GM21825 (cell line): ENCODE measurements at regions not wholly inside any gene's neighbourhood (a gene's known extent, or its start where the extent isn't known, plus 50 kb on each side); places are given as distances from the start of the nearest gene placed in this dataset.

Experiments
- ATAC-seq: cut with Tn5 transposase; IDR thresholded peaks from one replicate; pipeline ENCODE4 v1.9.1; 2021; ENCODE audit warnings: mild to moderate bottlenecking, moderate library complexity; ENCODE audit not compliant: unreplicated experiment

DNA sequence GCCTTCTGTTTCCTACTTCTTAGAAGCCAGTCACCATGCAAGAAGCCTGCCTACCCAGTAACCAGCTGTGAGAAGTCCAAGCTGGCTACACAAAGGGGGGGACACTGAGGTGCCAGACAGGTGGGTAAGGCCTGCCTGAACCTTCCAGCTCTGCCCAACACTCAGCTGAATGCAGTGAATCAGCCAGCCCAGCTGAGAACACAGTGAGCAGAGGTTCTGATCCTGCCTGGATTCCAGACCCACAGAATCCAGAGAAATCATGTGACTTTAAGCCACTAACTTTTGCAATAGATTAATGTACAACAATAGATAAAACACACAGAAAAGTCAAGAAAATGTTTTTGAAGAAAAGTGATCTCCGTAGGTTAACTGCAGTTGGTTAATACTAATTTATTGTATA lies 151.7 kb downstream of the EFNB2 start:
- ATAC-seq = no peak

DNA sequence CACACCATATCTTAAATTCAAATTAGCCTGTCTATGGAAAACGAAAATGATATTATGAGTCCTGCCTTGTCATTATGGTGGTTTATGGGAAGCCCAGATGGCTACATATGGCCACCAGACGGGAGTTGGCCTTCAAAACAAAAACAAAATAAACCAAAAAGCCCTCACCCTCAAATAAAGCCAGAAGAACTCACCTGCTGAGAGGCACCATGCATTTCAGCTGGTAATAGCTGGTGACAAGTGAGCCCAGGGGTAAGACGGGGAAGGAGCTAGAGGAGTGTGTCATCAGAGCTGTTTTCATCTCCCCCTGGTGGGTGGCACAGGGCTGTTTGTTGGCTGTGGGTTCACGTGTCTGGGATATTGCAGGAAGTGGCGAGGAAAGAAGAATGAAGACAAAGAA lies 152.9 kb downstream of the EFNB2 start:
- ATAC-seq = no peak

GRCh38 chr13:106381091-106381490 lies 154.4 kb downstream of the EFNB2 start:
- ATAC-seq = no peak

DNA sequence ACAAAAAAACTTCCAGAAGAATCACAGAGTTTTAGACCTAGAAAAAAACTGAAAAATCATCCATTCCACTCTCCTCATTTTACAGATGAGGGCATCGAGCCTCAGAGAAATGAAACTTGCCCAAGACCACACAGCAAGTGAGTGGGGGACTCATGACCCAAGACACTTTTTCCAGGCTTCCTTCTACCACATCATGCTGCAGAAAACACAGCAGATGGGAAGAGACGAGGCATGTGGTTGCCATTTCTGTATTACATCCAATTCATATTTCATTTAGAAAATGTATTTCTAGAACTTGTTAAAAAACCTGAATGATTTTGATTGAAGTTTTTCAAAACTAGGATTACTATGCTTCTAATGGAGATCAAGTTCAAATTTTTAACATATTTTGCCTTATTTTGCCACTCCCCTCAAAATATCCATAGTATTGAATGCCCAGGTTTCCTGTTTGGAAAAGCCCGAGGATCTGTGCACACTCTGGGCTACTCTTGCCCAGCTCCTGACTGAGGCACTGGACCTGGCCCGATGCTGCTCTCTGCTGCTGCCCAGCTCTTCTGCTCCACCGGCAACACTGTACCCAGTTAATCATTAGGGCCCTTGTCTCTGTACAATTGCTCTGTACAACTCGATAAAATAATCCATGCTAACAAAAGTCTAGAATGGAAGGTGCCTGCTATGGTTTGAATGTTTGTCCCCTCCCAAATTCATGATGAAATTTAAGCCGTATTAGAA lies 157.4 kb downstream of the EFNB2 start:
- no peak for ATAC-seq

- no peak for ATAC-seq
These were observed 158.1 kb downstream of the EFNB2 start for GRCh38 chr13:106377341-106377740.

DNA sequence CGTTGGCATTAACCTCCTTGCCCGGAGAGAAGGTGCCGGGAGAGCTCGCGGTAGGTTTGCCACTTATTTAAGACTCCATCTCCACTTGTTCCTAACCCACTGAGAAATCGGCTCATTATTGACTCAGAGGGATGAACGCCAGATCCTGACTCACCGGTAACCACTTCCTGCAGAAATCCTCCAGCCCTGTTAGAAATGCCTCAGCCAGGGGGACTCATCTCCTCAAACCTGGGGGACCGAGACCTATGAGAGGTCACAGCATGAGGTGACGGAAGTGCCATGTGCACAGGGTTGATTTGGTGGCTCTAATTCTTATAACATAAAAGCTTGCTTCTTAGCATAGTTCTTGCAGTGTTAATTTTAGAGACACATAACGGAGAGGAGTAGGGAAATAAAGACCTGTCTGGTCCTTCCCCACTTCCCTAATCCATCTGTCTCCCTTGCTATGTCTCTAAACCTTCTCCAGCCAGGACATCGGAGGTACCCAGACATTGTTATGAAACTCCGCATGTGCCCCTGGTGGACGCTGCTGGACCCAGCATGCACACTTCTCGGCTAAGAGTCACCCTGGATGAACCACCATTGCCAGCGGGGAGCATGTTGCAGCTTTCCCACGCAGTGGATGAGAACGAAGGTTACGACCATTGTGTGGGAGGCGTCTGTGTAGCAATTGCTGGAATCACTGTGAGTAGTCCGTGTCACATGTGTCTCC lies 158.9 kb downstream of the EFNB2 start:
- no peak for ATAC-seq

DNA sequence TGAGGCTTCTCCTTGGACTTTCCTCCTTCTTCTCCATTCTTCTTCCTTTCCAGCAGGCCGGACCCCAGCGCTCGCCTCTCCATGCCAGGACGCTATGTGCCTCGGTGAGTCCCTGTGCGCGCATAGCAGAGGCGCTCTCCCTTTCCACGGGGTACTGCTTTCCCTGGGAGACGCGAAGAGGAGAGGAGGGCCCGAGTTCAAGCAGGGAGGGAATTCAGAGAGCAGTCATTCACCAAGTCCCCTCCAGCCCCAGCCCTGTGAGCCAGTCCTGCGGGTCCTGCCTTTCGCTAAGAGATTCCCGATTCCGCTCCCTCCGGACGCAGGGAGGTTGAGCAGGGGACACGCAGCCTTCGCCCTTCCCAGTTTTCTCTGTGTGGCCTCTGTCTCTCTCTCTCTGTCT lies 160.4 kb downstream of the EFNB2 start:
- no peak for ATAC-seq

DNA sequence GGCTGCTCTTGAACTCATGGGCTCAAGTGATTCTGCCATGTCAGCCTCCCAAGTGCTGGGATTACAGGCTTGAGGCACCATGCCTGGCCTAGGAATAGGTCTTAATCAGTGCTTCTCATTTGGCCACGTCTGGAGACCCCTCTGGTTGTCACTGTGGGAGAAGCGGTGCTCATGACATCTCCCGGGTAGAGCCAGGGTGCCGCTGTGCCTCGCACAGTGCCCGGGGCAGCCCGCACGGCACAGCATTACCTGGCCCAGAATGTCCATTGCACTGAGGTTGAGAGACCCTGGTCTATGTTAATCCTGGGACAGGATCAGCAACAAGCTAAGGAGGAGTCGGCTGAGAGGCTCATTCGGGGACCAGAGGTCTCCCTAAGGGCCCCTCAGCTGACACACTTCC lies 160.8 kb downstream of the EFNB2 start:
- ATAC-seq = no peak

- peak; percentile 73 for ATAC-seq
These were observed 161.4 kb downstream of the EFNB2 start for GRCh38 chr13:106373989-106374572.

- peak; percentile 73 for ATAC-seq
These were observed 162.0 kb downstream of the EFNB2 start for GRCh38 chr13:106373304-106373988.

DNA sequence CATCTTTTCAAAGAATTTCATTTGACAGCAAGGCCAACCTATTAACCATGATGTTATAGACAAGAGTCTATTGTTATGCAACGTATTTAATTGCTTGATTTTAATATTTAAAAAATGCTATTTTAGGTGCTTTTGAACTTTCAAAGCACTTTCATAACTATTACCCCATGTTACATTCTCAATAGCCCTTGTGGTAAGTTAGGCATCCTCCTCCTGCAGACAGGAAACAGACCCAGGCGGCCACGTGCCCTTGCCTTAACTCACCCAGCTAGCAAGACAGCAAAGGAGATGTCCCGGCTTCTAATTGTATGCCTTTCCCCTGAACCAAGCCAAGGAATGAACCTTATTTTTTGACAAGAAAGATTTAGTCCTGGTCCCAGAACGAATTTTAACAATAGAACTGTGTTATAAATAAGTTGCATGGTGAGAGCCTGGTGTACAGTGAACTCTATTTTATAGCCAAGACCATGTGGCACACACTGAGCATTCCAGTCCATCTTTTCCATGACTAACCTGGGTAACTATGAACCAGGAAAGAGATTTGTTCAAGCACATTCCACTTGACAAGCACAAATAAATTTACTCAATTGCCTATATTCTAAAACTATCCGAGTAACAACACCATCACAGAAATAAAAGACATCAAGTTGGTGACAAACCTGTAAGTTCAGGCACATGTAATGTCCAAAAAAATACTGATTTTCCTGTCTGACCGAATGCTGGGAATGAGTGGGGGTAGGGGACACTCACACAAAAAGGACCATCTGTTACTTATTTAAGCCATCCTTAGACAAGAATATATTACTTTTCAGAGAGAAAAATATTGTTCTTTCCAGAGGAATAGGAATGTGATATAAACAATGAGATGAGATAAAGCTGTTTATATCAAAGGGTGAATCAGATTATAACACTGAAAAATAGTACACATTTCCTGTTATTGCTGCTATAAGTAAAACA lies 163.0 kb downstream of the EFNB2 start:
- peak; percentile 48 for ATAC-seq

- no peak for ATAC-seq
These were observed 164.4 kb downstream of the EFNB2 start for GRCh38 chr13:106371024-106371423.

DNA sequence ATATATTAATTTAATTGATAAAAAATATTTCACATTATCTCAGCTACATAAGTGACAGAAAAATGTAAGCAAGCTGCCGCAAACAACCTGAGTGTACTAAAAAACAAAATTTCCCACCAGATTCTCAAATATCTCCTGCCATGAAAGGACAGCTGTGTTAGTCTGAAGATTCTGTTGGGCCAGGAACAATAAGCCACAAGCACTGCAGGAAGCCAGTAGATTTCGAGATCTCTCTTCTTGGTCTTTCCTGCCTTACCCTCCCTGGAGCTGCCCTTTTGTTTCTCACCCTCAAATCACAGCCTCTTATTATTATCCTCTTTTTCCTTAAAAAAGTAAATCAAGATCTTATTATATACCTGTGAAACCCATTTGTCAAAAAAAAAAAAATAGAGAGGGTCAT lies 165.6 kb downstream of the EFNB2 start:
- ATAC-seq = no peak

GRCh38 chr13:106369091-106369490 lies 166.4 kb downstream of the EFNB2 start:
- ATAC-seq = no peak

GRCh38 chr13:106367361-106367971 lies 168.0 kb downstream of the EFNB2 start:
- no peak for ATAC-seq

GRCh38 chr13:106362707-106363106 lies 172.8 kb downstream of the EFNB2 start:
- ATAC-seq = no peak

DNA sequence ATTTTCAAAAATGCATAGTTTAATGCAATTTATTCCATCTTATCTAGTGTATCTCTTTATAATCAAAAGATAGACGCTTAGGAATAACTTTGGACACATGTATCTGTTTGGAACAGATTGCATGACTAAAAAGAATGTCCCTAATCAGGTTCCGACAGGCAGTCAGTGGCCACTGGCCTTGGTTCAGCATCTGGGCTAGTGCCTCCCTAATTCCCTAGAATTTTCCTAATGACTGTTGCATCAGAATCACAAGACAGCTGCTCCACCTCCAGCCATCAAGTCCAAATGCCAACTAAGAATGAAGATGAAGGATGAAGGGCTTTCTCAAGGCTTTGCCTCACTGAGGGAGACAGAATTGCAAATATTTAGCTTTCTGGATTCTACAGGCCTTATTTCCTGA lies 173.8 kb downstream of the EFNB2 start:
- ATAC-seq = no peak

DNA sequence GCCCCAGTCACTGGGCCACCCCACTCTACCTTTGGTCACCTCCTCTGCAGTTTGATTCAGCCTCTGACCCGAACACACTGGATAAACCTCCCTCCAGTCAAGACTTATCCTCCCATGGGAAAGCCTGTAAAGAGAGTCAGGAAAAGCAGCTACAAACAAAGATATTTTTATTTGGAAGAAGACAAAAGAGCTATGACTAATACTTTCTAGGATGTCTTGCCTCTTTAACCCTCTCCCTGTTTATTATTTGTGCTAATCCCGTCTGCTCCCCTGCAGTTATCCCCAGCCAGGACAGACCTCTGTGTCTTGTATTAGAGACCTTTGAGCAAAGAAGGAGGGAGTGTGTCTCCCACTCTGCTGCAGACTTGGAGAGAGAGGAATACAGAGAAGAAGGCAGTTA lies 178.3 kb downstream of the EFNB2 start:
- ATAC-seq = no peak

- ATAC-seq = no peak
These were observed 179.6 kb downstream of the EFNB2 start for GRCh38 chr13:106355866-106356265.

DNA sequence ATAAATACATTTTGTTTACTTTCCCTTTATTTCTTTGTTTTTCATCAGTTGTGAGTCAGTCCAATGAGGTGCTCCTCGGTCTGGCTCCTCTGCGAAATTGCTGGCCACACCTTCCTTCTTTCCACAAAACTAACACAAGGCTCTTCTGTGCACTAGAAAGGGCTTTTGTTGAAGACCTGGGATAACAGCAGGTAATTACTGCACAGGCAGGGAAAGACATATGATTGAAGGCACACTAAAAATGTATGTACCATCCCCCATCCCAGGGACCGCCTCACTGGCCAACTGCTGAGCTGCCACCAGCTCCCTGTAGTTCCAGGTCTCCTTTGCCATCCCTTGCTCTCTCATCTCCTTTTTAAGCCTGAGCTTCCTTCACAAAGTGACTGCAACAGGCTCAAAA lies 180.5 kb downstream of the EFNB2 start:
- no peak for ATAC-seq
